ELR (cell line): ENCODE measurements at regions not wholly inside any gene's neighbourhood (a gene's known extent, or its start where the extent isn't known, plus 50 kb on each side); places are given as distances from the start of the nearest gene placed in this dataset.

ENCODE experiments used
- DNase-seq: peaks from one replicate; pipeline ENCODE4 v3.0.0-alpha.2; 2015; ENCODE audit warnings: low read depth

GRCh38 chr10:74760086-74760979, 66.1 kb upstream of the KAT6B start:
- DNase-seq, result peak; percentile 10

- DNase-seq, result no peak
Observed at GRCh38 chr10:74763934-74764591, 62.3 kb upstream of the KAT6B start.

DNA sequence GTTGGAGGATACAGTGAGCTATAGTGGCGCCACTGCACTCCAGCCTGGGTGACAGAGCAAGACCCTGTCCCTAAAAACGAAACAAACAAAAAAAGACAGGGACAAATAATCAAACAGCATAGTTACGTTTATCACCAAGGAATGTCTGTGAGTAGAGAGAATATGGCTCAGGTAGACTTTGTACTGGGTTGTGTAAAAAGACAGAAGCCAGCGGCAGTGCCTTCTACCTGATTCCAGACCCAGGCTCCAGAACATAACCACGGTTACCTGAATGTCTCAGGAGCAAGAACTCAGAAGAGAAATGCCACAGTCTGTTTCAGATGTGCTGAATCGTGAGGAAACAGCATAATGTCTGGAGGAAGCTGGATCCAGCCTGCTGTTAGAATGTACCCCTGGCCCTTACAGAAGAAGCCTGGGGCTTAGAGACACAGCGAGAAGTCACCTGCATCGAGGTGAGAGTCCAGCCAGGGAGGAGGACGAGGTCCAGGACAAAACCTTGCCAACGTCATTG, 60.9 kb upstream of the KAT6B start:
- DNase-seq, result no peak

GRCh38 chr10:74766501-74766900, 59.9 kb upstream of the KAT6B start:
- DNase-seq, result no peak

DNA sequence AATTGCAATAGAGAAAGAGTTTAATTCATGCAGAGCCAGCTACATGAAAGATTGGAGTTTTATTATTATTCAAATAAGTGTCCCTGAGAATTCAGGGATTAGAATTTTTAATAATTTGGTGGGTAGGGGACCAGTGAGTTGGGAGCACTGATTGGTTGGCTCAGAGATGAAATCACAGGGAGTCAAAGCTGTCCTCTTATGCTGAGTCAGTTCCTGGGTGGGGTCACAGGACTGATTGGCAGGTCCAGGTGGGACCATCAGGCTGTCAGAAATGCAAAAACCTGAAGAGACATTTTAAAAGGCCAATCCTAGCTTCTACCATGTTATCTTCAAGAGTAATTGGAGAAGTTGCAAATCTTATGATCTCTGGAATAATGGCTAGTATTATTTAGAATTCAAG, 56.0 kb upstream of the KAT6B start:
- DNase-seq, result no peak

DNA sequence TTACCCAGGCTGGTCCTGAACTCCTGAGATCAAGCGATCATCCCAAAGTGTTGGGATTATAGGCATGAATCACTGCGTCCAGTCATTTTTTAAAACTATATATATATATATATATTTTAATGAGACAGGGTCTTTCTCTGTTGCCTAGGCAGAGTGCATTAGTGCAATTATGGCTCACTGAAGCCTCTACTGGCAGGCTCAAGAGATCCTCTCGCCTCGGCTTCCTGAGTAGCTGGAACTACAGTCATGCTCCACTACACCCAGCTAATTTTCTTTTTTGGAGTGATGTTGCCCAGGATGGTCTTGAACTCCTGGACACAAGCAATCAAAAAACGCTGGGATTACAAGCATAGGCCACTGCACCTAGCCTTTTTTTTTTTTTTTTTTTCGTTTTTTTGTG, 55.3 kb upstream of the KAT6B start:
- DNase-seq, result no peak

GRCh38 chr10:74775099-74775498, 51.3 kb upstream of the KAT6B start:
- no peak for DNase-seq
